ENCODE measurements at regions not wholly inside any gene's neighbourhood (a gene's known extent, or its start where the extent isn't known, plus 50 kb on each side); places are given as distances from the start of the nearest gene placed in this dataset.

DNA sequence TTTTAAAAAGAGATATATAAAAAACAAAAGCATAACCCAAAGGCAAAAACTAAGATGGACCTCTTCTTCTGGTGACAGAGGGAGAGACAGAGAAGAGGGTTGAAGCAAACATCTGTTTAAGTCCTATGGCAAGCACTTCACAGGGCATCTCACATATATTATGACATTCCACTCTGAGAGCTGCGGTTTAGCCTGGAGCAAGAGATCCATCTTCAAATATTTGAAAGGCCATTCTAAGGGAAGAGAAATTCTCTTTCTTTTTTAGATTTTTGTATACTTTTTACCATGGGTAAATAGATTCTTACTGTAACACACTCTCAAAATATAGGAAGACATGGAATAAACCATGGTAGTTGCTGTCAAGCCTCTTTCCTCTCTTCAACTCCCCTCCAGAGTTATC is 204.1 kb downstream of the GXYLT1 start:
- TF ChIP-seq, protein P1, sequence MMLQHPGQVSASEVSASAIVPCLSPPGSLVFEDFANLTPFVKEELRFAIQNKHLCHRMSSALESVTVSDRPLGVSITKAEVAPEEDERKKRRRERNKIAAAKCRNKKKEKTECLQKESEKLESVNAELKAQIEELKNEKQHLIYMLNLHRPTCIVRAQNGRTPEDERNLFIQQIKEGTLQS (CRISPR knock-in tag; conservative IDR thresholded peaks at IDR 0.05): no peak
- TF ChIP-seq ZNF423 (CRISPR knock-in tag; IDR thresholded peaks at IDR 0.05) (no peak), SMAD3 (CRISPR knock-in tag; IDR thresholded peaks at IDR 0.05; ENCODE audit: borderline replicate concordance) (no peak), KAT7 (CRISPR knock-in tag; IDR thresholded peaks at IDR 0.05; ENCODE audit: borderline replicate concordance) (no peak), CREM (CRISPR knock-in tag; IDR thresholded peaks at IDR 0.05) (no peak)
- TF ChIP-seq, protein P2, sequence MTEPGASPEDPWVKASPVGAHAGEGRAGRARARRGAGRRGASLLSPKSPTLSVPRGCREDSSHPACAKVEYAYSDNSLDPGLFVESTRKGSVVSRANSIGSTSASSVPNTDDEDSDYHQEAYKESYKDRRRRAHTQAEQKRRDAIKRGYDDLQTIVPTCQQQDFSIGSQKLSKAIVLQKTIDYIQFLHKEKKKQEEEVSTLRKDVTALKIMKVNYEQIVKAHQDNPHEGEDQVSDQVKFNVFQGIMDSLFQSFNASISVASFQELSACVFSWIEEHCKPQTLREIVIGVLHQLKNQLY (CRISPR knock-in tag; IDR thresholded peaks at IDR 0.05): no peak
- TF ChIP-seq, protein P3, sequence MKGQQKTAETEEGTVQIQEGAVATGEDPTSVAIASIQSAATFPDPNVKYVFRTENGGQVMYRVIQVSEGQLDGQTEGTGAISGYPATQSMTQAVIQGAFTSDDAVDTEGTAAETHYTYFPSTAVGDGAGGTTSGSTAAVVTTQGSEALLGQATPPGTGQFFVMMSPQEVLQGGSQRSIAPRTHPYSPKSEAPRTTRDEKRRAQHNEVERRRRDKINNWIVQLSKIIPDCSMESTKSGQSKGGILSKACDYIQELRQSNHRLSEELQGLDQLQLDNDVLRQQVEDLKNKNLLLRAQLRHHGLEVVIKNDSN (CRISPR knock-in tag; IDR thresholded peaks at IDR 0.05): no peak
- TF ChIP-seq, protein P4, sequence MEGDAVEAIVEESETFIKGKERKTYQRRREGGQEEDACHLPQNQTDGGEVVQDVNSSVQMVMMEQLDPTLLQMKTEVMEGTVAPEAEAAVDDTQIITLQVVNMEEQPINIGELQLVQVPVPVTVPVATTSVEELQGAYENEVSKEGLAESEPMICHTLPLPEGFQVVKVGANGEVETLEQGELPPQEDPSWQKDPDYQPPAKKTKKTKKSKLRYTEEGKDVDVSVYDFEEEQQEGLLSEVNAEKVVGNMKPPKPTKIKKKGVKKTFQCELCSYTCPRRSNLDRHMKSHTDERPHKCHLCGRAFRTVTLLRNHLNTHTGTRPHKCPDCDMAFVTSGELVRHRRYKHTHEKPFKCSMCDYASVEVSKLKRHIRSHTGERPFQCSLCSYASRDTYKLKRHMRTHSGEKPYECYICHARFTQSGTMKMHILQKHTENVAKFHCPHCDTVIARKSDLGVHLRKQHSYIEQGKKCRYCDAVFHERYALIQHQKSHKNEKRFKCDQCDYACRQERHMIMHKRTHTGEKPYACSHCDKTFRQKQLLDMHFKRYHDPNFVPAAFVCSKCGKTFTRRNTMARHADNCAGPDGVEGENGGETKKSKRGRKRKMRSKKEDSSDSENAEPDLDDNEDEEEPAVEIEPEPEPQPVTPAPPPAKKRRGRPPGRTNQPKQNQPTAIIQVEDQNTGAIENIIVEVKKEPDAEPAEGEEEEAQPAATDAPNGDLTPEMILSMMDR (IDR thresholded peaks at IDR 0.05): no peak

All from WTC11 (cell line).